ENCODE measurements at regions not wholly inside any gene's neighbourhood (a gene's known extent, or its start where the extent isn't known, plus 50 kb on each side); places are given as distances from the start of the nearest gene placed in this dataset.
"Not testable (repeated sequence)": the region's sequence is repeated elsewhere in the genome, so short reads cannot be mapped to it uniquely, and the experiment has no call there.

- FAIRE-seq: no peak
These were observed 492.3 kb downstream of the NYAP2 start for GRCh38 chr2:225891771-225892170.

GRCh38 chr2:225891013-225891412, 491.5 kb downstream of the NYAP2 start:
- no peak for FAIRE-seq

- peak; percentile 90 for FAIRE-seq
These were observed 489.9 kb downstream of the NYAP2 start for GRCh38 chr2:225889452-225889851.

- no peak for FAIRE-seq
These were observed 467.6 kb downstream of the NYAP2 start for GRCh38 chr2:225867071-225867470.

GRCh38 chr2:225865468-225865867, 466.0 kb downstream of the NYAP2 start:
- no peak for FAIRE-seq

GRCh38 chr2:225864394-225864793, 464.9 kb downstream of the NYAP2 start:
- FAIRE-seq: peak; percentile 41

GRCh38 chr2:225842939-225843338, 443.4 kb downstream of the NYAP2 start:
- FAIRE-seq: no peak

GRCh38 chr2:225841314-225841713, 441.8 kb downstream of the NYAP2 start:
- no peak for FAIRE-seq

GRCh38 chr2:225837328-225837727, 437.8 kb downstream of the NYAP2 start:
- no peak for FAIRE-seq

GRCh38 chr2:225824748-225825449, 425.4 kb downstream of the NYAP2 start:
- no peak for FAIRE-seq

GRCh38 chr2:225821351-225821750, 421.8 kb downstream of the NYAP2 start:
- FAIRE-seq: no peak

GRCh38 chr2:225820826-225821225, 421.3 kb downstream of the NYAP2 start:
- FAIRE-seq: no peak

GRCh38 chr2:225814554-225814953, 415.0 kb downstream of the NYAP2 start:
- FAIRE-seq: no peak

GRCh38 chr2:225806105-225806504, 406.6 kb downstream of the NYAP2 start:
- FAIRE-seq: no peak

GRCh38 chr2:225802076-225802475, 402.6 kb downstream of the NYAP2 start:
- not testable (repeated sequence) for FAIRE-seq

GRCh38 chr2:225797394-225797793, 397.9 kb downstream of the NYAP2 start:
- no peak for FAIRE-seq

- FAIRE-seq: no peak
These were observed 395.3 kb downstream of the NYAP2 start for GRCh38 chr2:225794652-225795400.

- no peak for FAIRE-seq
These were observed 394.4 kb downstream of the NYAP2 start for GRCh38 chr2:225793736-225794550.

- no peak for FAIRE-seq
These were observed 389.1 kb downstream of the NYAP2 start for GRCh38 chr2:225788571-225789094.

GRCh38 chr2:225787497-225787896, 388.0 kb downstream of the NYAP2 start:
- FAIRE-seq: no peak

- FAIRE-seq: no peak
These were observed 382.5 kb downstream of the NYAP2 start for GRCh38 chr2:225781991-225782390.

GRCh38 chr2:225781145-225781544, 381.6 kb downstream of the NYAP2 start:
- no peak for FAIRE-seq

GRCh38 chr2:225779829-225780228, 380.3 kb downstream of the NYAP2 start:
- FAIRE-seq: no peak

Data from A204.1 (cell line).